ENCODE measurements at regions not wholly inside any gene's neighbourhood (a gene's known extent, or its start where the extent isn't known, plus 50 kb on each side); places are given as distances from the start of the nearest gene placed in this dataset.
"Not testable (repeated sequence)": the region's sequence is repeated elsewhere in the genome, so short reads cannot be mapped to it uniquely, and the experiment has no call there.

- DNase-seq, result no peak
Measured at GRCh38 chr1:213324859-213325258, 273.8 kb downstream of the RPS6KC1 start.

- no peak for DNase-seq
Measured at GRCh38 chr1:213325482-213325881, 274.4 kb downstream of the RPS6KC1 start.

GRCh38 chr1:213326281-213327016 lies 275.4 kb downstream of the RPS6KC1 start:
- no peak for DNase-seq

- DNase-seq, result no peak
Measured at GRCh38 chr1:213327017-213327667, 276.1 kb downstream of the RPS6KC1 start.

GRCh38 chr1:213329406-213330008 lies 278.5 kb downstream of the RPS6KC1 start:
- no peak for DNase-seq

GRCh38 chr1:213330281-213330680 lies 279.2 kb downstream of the RPS6KC1 start:
- DNase-seq, result no peak

- DNase-seq, result no peak
Measured at GRCh38 chr1:213331631-213332175, 280.7 kb downstream of the RPS6KC1 start.

- no peak for DNase-seq
Measured at GRCh38 chr1:213332491-213332890, 281.4 kb downstream of the RPS6KC1 start.

- DNase-seq, result no peak
Measured at GRCh38 chr1:213333121-213333520, 282.1 kb downstream of the RPS6KC1 start.

- DNase-seq, result no peak
Measured at GRCh38 chr1:213335084-213335483, 284.0 kb downstream of the RPS6KC1 start.

- DNase-seq, result no peak
Measured at GRCh38 chr1:213337025-213337678, 286.1 kb downstream of the RPS6KC1 start.

GRCh38 chr1:213340593-213340992 lies 289.6 kb downstream of the RPS6KC1 start:
- no peak for DNase-seq

GRCh38 chr1:213345621-213346020 lies 294.6 kb downstream of the RPS6KC1 start:
- DNase-seq, result no peak

- no peak for DNase-seq
Measured at GRCh38 chr1:213357403-213357802, 306.4 kb downstream of the RPS6KC1 start.

- not testable (repeated sequence) for DNase-seq
Measured at GRCh38 chr1:213358368-213358767, 307.3 kb downstream of the RPS6KC1 start.

- no peak for DNase-seq
Measured at GRCh38 chr1:213362598-213362997, 311.6 kb downstream of the RPS6KC1 start.

GRCh38 chr1:213366141-213366831 lies 315.2 kb downstream of the RPS6KC1 start:
- DNase-seq, result no peak

GRCh38 chr1:213369465-213369864 lies 318.4 kb downstream of the RPS6KC1 start:
- no peak for DNase-seq

GRCh38 chr1:213370523-213370922 lies 319.5 kb downstream of the RPS6KC1 start:
- no peak for DNase-seq

- DNase-seq, result no peak
Measured at GRCh38 chr1:213371525-213371846, 320.4 kb downstream of the RPS6KC1 start.

GRCh38 chr1:213371847-213372619 lies 321.0 kb downstream of the RPS6KC1 start:
- DNase-seq, result no peak

GRCh38 chr1:213374369-213374768 lies 323.3 kb downstream of the RPS6KC1 start:
- DNase-seq, result no peak
